PC-3 (cell line): ENCODE measurements at regions not wholly inside any gene's neighbourhood (a gene's known extent, or its start where the extent isn't known, plus 50 kb on each side); places are given as distances from the start of the nearest gene placed in this dataset.

Source experiments
- ATAC-seq: fragments of 200-7000 bp; cut with Tn5 transposase; 2 replicates; pipeline ENCODE4 v1.9.1; 2020; ENCODE audit warnings: mild to moderate bottlenecking, moderate library complexity
- BruUV-seq: library from RNA; stranded (reverse); fragments of 400-500 nt; replicated peaks from 2 replicates; lab custom pipeline; 2021; lab: Mats Ljungman, UMichigan
- CTCF ChIA-PET: fragments of 300-600 bp; sonication (Branson Sonifier 250); formaldehyde crosslinking; loops from one replicate; lab custom pipeline; 2022; ENCODE audit warnings: antibody characterized with exemption; lab: Charles Lee
- POLR2A ChIA-PET: fragments of 300-600 bp; sonication (Branson Sonifier 250); formaldehyde crosslinking; loops from one replicate; lab custom pipeline; 2022; ENCODE audit warnings: antibody characterized with exemption; ENCODE audit not compliant: unreplicated experiment; lab: Charles Lee
- DNase-seq: peaks from one replicate; pipeline ENCODE4 v3.0.0-alpha.2; 2015
- H2AFZ ChIP-seq: fragments of 300-600 bp; sonication (generic); 2 replicates; pipeline ENCODE4 v1.6.0; 2016; ENCODE audit warnings: antibody characterized with exemption, low read length
- H3F3A ChIP-seq: fragments of 300-600 bp; sonication (generic); one replicate; pipeline ENCODE4 v1.6.0; 2017; ENCODE audit warnings: antibody characterized with exemption, low read length, control low read depth, mild to moderate bottlenecking; ENCODE audit not compliant: unreplicated experiment
- H3K27ac ChIP-seq: fragments of 300-600 bp; sonication (generic); 2 replicates; pipeline ENCODE4 v1.5.1; 2016; ENCODE audit warnings: mild to moderate bottlenecking, low read length
- H3K27me3 ChIP-seq: fragments of 300-600 bp; sonication (generic); 2 replicates; pipeline ENCODE4 v1.6.1; 2016; ENCODE audit warnings: low read length, mixed read lengths
- H3K36me3 ChIP-seq: fragments of 300-600 bp; sonication (generic); 2 replicates; pipeline ENCODE4 v1.6.1; 2016; ENCODE audit warnings: low read depth, mixed run types, low read length, mixed read lengths
- H3K4me1 ChIP-seq: fragments of 300-600 bp; sonication (generic); 2 replicates; pipeline ENCODE4 v1.5.1; 2016; ENCODE audit warnings: low read length; ENCODE audit not compliant: insufficient read depth
- H3K4me2 ChIP-seq: fragments of 300-600 bp; sonication (generic); 2 replicates; pipeline ENCODE4 v1.6.0; 2016; ENCODE audit warnings: low read length
- H3K4me3 ChIP-seq: fragments of 300-600 bp; sonication (generic); 2 replicates; pipeline ENCODE4 v1.5.1; 2016; ENCODE audit warnings: mild to moderate bottlenecking, low read length, mixed read lengths
- H3K79me2 ChIP-seq: fragments of 300-600 bp; sonication (generic); 2 replicates; pipeline ENCODE4 v1.6.1; 2017; ENCODE audit warnings: low read length, mixed read lengths
- H3K9ac ChIP-seq: fragments of 300-600 bp; sonication (generic); 2 replicates; pipeline ENCODE4 v1.6.0; 2016; ENCODE audit warnings: mild to moderate bottlenecking, low read length
- H3K9me2 ChIP-seq: fragments of 300-600 bp; sonication (generic); replicated peaks from 2 replicates; pipeline ENCODE4 v1.6.1; 2016; ENCODE audit warnings: mixed run types, low read length, mixed read lengths
- H3K9me3 ChIP-seq: fragments of 300-600 bp; sonication (generic); 2 replicates; pipeline ENCODE4 v1.6.1; 2016; ENCODE audit warnings: low read length, mixed read lengths
- H4K20me1 ChIP-seq: fragments of 300-600 bp; sonication (generic); 2 replicates; pipeline ENCODE4 v1.6.1; 2016; ENCODE audit warnings: low read length, mixed read lengths
- EZH2 ChIP-seq: fragments of 300-600 bp; sonication (generic); IDR thresholded peaks from one replicate; pipeline ENCODE4 v1.6.1; 2017; ENCODE audit warnings: antibody characterized with exemption, mild to moderate bottlenecking, low read length; ENCODE audit not compliant: unreplicated experiment
- EZH2phosphoT487 ChIP-seq: fragments of 300-600 bp; sonication (generic); IDR thresholded peaks from 2 replicates; pipeline ENCODE4 v1.6.1; 2018; ENCODE audit warnings: mild to moderate bottlenecking, antibody characterized with exemption, low read length, borderline replicate concordance
- intact Hi-C: fragments of 100-400 bp; cut with micrococcal nuclease; formaldehyde crosslinking; loops from 2 replicates; pipeline ENCODE4 v1.9.0; 2023
- TF ChIP-seq, protein P1 (sequence below): fragments of 300-600 bp; sonication (generic); conservative IDR thresholded peaks from 2 replicates; pipeline ENCODE4 v1.5.1; 2017; ENCODE audit warnings: antibody characterized with exemption, low read depth, mild to moderate bottlenecking, low read length

GRCh38 chr19:28710278-28710677 is 502.7 kb downstream of the UQCRFS1 start:
- Histone ChIP-seq H3K79me2 (no peaks in the 10 kb centered on the region), H3K4me1 (no peaks in the 10 kb centered on the region), H3K4me2 (no peak overlapping the region), H2AFZ (no peak overlapping the region), H3K9me3 (no peaks in the 10 kb centered on the region), H3K9ac (no peak overlapping the region), H3K36me3 (no peaks in the 10 kb centered on the region), H3F3A (no peaks in the 10 kb centered on the region), H3K27ac (no peak overlapping the region), H4K20me1 (no peaks in the 10 kb centered on the region), H3K27me3 (no peaks in the 10 kb centered on the region), H3K4me3 (no peak overlapping the region), H3K9me2 (no peaks in the 10 kb centered on the region)
- intact Hi-C loops: loop anchor here (1.0 kb wide), 1 partner anchor 744 kb away; no protein-coding TSS in a partner anchor
- TF ChIP-seq, protein P1, sequence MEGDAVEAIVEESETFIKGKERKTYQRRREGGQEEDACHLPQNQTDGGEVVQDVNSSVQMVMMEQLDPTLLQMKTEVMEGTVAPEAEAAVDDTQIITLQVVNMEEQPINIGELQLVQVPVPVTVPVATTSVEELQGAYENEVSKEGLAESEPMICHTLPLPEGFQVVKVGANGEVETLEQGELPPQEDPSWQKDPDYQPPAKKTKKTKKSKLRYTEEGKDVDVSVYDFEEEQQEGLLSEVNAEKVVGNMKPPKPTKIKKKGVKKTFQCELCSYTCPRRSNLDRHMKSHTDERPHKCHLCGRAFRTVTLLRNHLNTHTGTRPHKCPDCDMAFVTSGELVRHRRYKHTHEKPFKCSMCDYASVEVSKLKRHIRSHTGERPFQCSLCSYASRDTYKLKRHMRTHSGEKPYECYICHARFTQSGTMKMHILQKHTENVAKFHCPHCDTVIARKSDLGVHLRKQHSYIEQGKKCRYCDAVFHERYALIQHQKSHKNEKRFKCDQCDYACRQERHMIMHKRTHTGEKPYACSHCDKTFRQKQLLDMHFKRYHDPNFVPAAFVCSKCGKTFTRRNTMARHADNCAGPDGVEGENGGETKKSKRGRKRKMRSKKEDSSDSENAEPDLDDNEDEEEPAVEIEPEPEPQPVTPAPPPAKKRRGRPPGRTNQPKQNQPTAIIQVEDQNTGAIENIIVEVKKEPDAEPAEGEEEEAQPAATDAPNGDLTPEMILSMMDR: peak; percentile 70
- no peak for TF ChIP-seq EZH2
- TF ChIP-seq EZH2phosphoT487: no peak
- no TSS peak for BruUV-seq
- ChIA-PET CTCF (no interaction called here), POLR2A (no interaction called here)
- ATAC-seq (no peak), DNase-seq (peak; percentile 65)

DNA sequence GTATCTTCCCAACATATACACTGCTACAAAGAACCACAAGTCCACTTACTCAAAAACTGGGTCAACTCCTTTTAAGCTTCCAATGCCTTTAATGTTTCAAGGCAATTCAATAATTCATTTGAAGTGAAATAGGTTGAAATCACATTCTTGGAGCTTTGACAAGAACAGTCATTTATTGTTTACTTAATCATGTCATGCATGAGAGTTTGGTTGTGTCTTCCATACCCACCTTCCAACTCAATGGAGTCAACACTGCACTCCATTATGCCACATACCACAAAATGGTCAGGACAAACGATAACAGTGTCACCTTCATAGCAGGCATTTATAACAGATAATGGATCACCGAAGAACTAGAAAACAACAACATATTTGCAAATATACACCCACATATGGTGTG is 506.3 kb downstream of the UQCRFS1 start:
- TF ChIP-seq, protein P1: no peak
- no peak for TF ChIP-seq EZH2
- TF ChIP-seq EZH2phosphoT487: no peak
- Histone ChIP-seq H3K79me2 (no peaks in the 10 kb centered on the region), H3F3A (no peaks in the 10 kb centered on the region), H3K36me3 (no peaks in the 10 kb centered on the region), H3K9me3 (no peaks in the 10 kb centered on the region), H3K4me2 (no peak overlapping the region), H3K9me2 (no peaks in the 10 kb centered on the region), H3K4me1 (no peaks in the 10 kb centered on the region), H2AFZ (no peak overlapping the region), H3K9ac (no peak overlapping the region), H3K27me3 (no peaks in the 10 kb centered on the region), H3K27ac (no peak overlapping the region), H3K4me3 (no peak overlapping the region), H4K20me1 (no peaks in the 10 kb centered on the region)
- ATAC-seq: no peak
- ChIA-PET POLR2A (no interaction called here), CTCF (no interaction called here)
- peak; percentile 8 for DNase-seq
- BruUV-seq: no TSS peak
- intact Hi-C loops: no loop called here

- Histone ChIP-seq H3K27ac (no peak overlapping the region), H3K4me2 (no peak overlapping the region), H3K4me1 (no peaks in the 10 kb centered on the region; the same call in 1 of the 2 replicates), H3K36me3 (no peaks in the 10 kb centered on the region), H3K4me3 (no peak overlapping the region), H3F3A (no peaks in the 10 kb centered on the region), H3K27me3 (no peaks in the 10 kb centered on the region), H2AFZ (no peak overlapping the region), H3K9ac (no peak overlapping the region), H3K9me3 (no peaks in the 10 kb centered on the region), H4K20me1 (no peaks in the 10 kb centered on the region), H3K9me2 (no peaks in the 10 kb centered on the region), H3K79me2 (no peaks in the 10 kb centered on the region)
- ChIA-PET CTCF (no interaction called here), POLR2A (no interaction called here)
- ATAC-seq (no peak), DNase-seq (peak; percentile 57)
- no peak for TF ChIP-seq EZH2
- TF ChIP-seq, protein P1: peak; percentile 24; the same call in 1 of the 2 replicates
- intact Hi-C loops: no loop called here
- no TSS peak for BruUV-seq
Measured at GRCh38 chr19:28705008-28705407, 507.9 kb downstream of the UQCRFS1 start.
